ENCODE measurements at regions not wholly inside any gene's neighbourhood (a gene's known extent, or its start where the extent isn't known, plus 50 kb on each side); places are given as distances from the start of the nearest gene placed in this dataset.

- H3K9me3 ChIP-seq (ENCODE audit: low read length), result no peaks in the 10 kb centered on the region
- H3K27ac ChIP-seq (ENCODE audit: low read length), result no peak overlapping the region
- no peaks in the 10 kb centered on the region for H3K79me2 ChIP-seq (replicated peaks; ENCODE audit: insufficient read depth, low read length)
- H3F3A ChIP-seq (ENCODE audit: insufficient read depth, low read length, poor library complexity, severe bottlenecking), result no peaks in the 10 kb centered on the region
- H3K36me3 ChIP-seq (ENCODE audit: insufficient read depth, low read length), result no peaks in the 10 kb centered on the region
- TF ChIP-seq POLR2AphosphoS5 (IDR thresholded peaks at IDR 0.05) (no peak), EP300 (conservative IDR thresholded peaks at IDR 0.05; ENCODE audit: poor library complexity, severe bottlenecking) (no peak)
- H3K4me3 ChIP-seq (ENCODE audit: low read length), result no peak overlapping the region
- no peaks in the 10 kb centered on the region for H3K27me3 ChIP-seq (ENCODE audit: insufficient read depth, low read depth, low read length)
- no peaks in the 10 kb centered on the region for H4K20me1 ChIP-seq (ENCODE audit: insufficient read depth)
- H2AFZ ChIP-seq (ENCODE audit: low read depth, low read length), result no peak overlapping the region
- H3K9ac ChIP-seq (ENCODE audit: low read length), result no peak overlapping the region
- H3K9me2 ChIP-seq (ENCODE audit: insufficient read depth, low read length), result no peaks in the 10 kb centered on the region
- H3K4me2 ChIP-seq (ENCODE audit: low read length), result no peak overlapping the region
Observed at GRCh38 chr1:38277646-38278045, 231.1 kb upstream of the POU3F1 start.

- H3K9ac ChIP-seq (ENCODE audit: low read length), result no peak overlapping the region
- no peak overlapping the region for H2AFZ ChIP-seq (ENCODE audit: low read depth, low read length)
- H3K27ac ChIP-seq (ENCODE audit: low read length), result no peak overlapping the region
- no peak overlapping the region for H3K4me3 ChIP-seq (ENCODE audit: low read length)
- TF ChIP-seq MXI1 (conservative IDR thresholded peaks at IDR 0.05; ENCODE audit: poor library complexity, severe bottlenecking) (no peak), REST (IDR thresholded peaks at IDR 0.05; ENCODE audit: borderline replicate concordance) (no peak), POLR2AphosphoS5 (IDR thresholded peaks at IDR 0.05) (no peak), SMC3 (conservative IDR thresholded peaks at IDR 0.05; ENCODE audit: poor library complexity) (no peak), EP300 (conservative IDR thresholded peaks at IDR 0.05; ENCODE audit: poor library complexity, severe bottlenecking) (no peak), CTCF (IDR thresholded peaks at IDR 0.05; ENCODE audit: poor library complexity, severe bottlenecking) (no peak), RAD21 (conservative IDR thresholded peaks at IDR 0.05) (no peak), EZH2 (IDR thresholded peaks at IDR 0.05; ENCODE audit: borderline replicate concordance, insufficient read depth, low read length, poor library complexity, severe bottlenecking) (no peak), TAF1 (IDR thresholded peaks at IDR 0.05; ENCODE audit: low read depth) (no peak)
- no peaks in the 10 kb centered on the region for H3K9me2 ChIP-seq (ENCODE audit: insufficient read depth, low read length)
- no peaks in the 10 kb centered on the region for H3K27me3 ChIP-seq (ENCODE audit: insufficient read depth, low read depth, low read length)
- H4K20me1 ChIP-seq (ENCODE audit: insufficient read depth), result no peaks in the 10 kb centered on the region
- no peaks in the 10 kb centered on the region for H3K79me2 ChIP-seq (replicated peaks; ENCODE audit: insufficient read depth, low read length)
- H3K9me3 ChIP-seq (ENCODE audit: low read length), result no peaks in the 10 kb centered on the region
- no peaks in the 10 kb centered on the region for H3K36me3 ChIP-seq (ENCODE audit: insufficient read depth, low read length)
- H3F3A ChIP-seq (ENCODE audit: insufficient read depth, low read length, poor library complexity, severe bottlenecking), result no peaks in the 10 kb centered on the region
- H3K4me2 ChIP-seq (ENCODE audit: low read length), result no peak overlapping the region
Observed at GRCh38 chr1:38275960-38276359, 229.4 kb upstream of the POU3F1 start.

- TF ChIP-seq RAD21 (conservative IDR thresholded peaks at IDR 0.05) (no peak), MXI1 (conservative IDR thresholded peaks at IDR 0.05; ENCODE audit: poor library complexity, severe bottlenecking) (no peak), TAF1 (IDR thresholded peaks at IDR 0.05; ENCODE audit: low read depth) (no peak)
- no peaks in the 10 kb centered on the region for H3K27me3 ChIP-seq (ENCODE audit: insufficient read depth, low read depth, low read length)
- H3K4me2 ChIP-seq (ENCODE audit: low read length), result no peak overlapping the region
- no peak overlapping the region for H3K4me3 ChIP-seq (ENCODE audit: low read length)
- H3K79me2 ChIP-seq (replicated peaks; ENCODE audit: insufficient read depth, low read length), result no peaks in the 10 kb centered on the region
- H3K9ac ChIP-seq (ENCODE audit: low read length), result no peak overlapping the region
- H4K20me1 ChIP-seq (ENCODE audit: insufficient read depth), result no peaks in the 10 kb centered on the region
- H2AFZ ChIP-seq (ENCODE audit: low read depth, low read length), result no peak overlapping the region
- H3F3A ChIP-seq (ENCODE audit: insufficient read depth, low read length, poor library complexity, severe bottlenecking), result no peaks in the 10 kb centered on the region
- H3K9me3 ChIP-seq (ENCODE audit: low read length), result no peaks in the 10 kb centered on the region
- H3K27ac ChIP-seq (ENCODE audit: low read length), result no peak overlapping the region
- H3K9me2 ChIP-seq (ENCODE audit: insufficient read depth, low read length), result no peaks in the 10 kb centered on the region
- no peaks in the 10 kb centered on the region for H3K36me3 ChIP-seq (ENCODE audit: insufficient read depth, low read length)
Observed at GRCh38 chr1:38274974-38275373, 228.4 kb upstream of the POU3F1 start.

Measured in neural cell (in vitro differentiated cells).